IPS-18a (cell line): ENCODE measurements at regions not wholly inside any gene's neighbourhood (a gene's known extent, or its start where the extent isn't known, plus 50 kb on each side); places are given as distances from the start of the nearest gene placed in this dataset.
"Not testable (repeated sequence)": the region's sequence is repeated elsewhere in the genome, so short reads cannot be mapped to it uniquely, and the experiment has no call there.

Experiments used
- H3K27ac ChIP-seq: one replicate; pipeline ENCODE4 v1.5.1; 2013; ENCODE audit warnings: low read length
- H3K27me3 ChIP-seq: one replicate; pipeline ENCODE4 v1.6.1; 2013; ENCODE audit warnings: mild to moderate bottlenecking, low read length; ENCODE audit not compliant: control insufficient read depth, insufficient read depth
- H3K36me3 ChIP-seq: one replicate; pipeline ENCODE4 v1.6.1; 2013; ENCODE audit warnings: low read depth, low read length; ENCODE audit not compliant: control insufficient read depth
- H3K4me1 ChIP-seq: one replicate; pipeline ENCODE4 v1.6.1; 2013; ENCODE audit warnings: low read depth, low read length; ENCODE audit not compliant: control insufficient read depth
- H3K4me3 ChIP-seq: one replicate; pipeline ENCODE4 v1.5.1; 2013; ENCODE audit warnings: low read length
- H3K9ac ChIP-seq: one replicate; pipeline ENCODE4 v1.6.1; 2013; ENCODE audit warnings: mild to moderate bottlenecking, low read length, moderate library complexity
- H3K9me3 ChIP-seq: one replicate; pipeline ENCODE4 v1.6.1; 2013; ENCODE audit warnings: low read depth, low read length; ENCODE audit not compliant: control insufficient read depth

DNA sequence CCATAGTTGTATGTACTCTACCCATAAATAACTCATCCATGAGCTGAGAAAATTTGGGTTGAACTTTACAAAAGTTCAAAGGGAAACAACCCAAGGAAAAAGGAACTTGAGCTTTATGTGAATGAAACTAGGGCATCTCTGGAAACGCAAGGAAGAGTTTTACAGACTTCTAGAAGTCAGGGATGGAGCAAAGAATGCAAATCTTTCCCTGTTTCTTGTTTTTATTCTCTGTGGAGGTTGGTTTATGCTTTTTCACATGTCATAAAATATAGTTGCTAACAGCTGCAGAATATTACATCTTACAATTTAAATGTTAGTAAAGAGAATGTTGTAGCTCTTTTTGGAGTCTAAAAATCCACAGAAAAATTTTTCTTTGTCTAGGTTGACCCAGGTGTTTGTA lies 754.1 kb downstream of the PCDH7 start:
- Histone ChIP-seq H3K4me1 (no peaks in the 10 kb centered on the region), H3K27me3 (no peaks in the 10 kb centered on the region), H3K4me3 (no peak overlapping the region), H3K36me3 (no peaks in the 10 kb centered on the region), H3K9ac (no peak overlapping the region), H3K9me3 (peaks cover 3% of the 10 kb centered on the region), H3K27ac (no peak overlapping the region)

DNA sequence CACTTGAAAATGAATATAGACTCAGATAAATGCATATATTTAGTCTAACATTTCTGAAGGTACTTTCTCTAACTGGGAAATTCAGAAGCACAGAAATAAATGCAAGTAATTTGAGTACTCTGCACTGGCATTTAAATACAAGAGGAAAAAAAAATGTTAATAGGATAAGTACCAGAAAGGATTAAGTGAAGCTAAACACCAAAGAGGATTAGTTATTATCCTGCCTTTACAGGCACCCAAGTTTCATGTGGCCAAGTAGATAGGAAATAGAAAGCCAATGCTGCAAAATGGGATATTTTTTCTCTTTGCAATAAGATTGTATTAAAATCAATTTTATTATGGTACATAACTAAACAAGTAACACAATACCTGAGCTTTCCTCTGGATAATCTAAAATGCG lies 762.5 kb downstream of the PCDH7 start:
- Histone ChIP-seq H3K36me3 (no peaks in the 10 kb centered on the region), H3K27ac (no peak overlapping the region), H3K27me3 (no peaks in the 10 kb centered on the region), H3K9me3 (peaks cover 3% of the 10 kb centered on the region), H3K9ac (no peak overlapping the region), H3K4me1 (no peaks in the 10 kb centered on the region), H3K4me3 (no peak overlapping the region)

DNA sequence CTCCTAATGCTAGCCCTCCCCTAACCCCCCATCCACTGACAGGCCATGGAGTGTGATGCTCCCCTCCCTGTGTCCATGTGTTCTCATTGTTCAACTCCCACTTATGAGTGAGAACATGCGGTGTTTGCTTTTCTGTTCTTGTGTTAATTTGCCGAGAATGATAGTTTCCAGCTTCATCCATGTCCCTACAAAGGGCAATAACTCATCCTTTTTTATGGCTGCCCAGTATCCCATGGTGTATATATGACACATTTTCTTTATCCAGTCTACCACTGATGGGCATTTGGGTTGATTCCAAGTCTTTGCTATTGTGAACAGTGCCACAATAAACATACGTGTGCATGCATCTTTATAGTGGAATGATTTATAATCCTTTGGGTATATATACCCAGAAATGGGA lies 779.0 kb downstream of the PCDH7 start:
- H3K9ac ChIP-seq, H3K4me3 ChIP-seq, H3K9me3 ChIP-seq, H3K36me3 ChIP-seq, H3K27ac ChIP-seq, H3K4me1 ChIP-seq, H3K27me3 ChIP-seq: not testable (repeated sequence)

DNA sequence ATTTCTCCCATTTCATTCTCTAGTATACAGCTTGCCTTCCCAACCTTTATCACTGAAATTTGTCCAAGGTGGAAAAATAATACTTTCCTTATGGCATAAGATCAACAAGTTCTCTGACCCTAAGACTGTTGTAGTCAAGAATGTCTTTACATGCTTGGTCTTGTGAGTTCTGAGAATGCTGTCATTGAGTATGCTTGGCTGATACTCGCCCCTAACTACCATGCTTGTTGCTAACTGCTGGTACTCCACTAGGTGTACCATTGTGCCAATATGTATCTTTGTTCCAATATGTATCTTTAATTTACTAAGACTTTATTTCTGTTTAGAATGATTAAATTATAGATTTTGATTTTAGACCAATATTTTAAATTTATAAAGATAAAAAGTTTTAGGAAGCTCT lies 796.4 kb downstream of the PCDH7 start:
- Histone ChIP-seq H3K4me1 (no peaks in the 10 kb centered on the region), H3K27me3 (no peaks in the 10 kb centered on the region)

DNA sequence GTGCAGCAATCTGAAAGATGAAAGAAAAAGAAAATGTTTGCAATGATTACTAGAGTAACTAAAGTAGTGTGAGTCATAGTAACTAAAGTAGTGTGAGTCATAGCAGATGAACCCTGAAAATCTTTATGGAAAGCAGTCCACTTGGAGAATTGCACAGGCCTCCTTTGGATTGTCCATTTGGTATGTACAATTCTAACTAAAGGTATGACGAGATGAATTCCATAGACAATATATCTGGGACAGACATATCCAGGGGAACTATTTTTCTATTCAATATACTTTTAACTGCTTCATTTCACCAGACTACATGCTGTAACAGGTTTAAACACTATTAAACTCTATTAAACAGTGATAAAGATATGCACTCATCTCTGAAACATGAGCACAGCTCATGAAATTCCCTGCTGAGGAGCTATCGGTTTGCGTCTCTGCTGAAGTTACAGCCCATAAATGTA lies 798.7 kb downstream of the PCDH7 start:
- Histone ChIP-seq H3K4me3 (no peak overlapping the region), H3K9me3 (no peaks in the 10 kb centered on the region), H3K9ac (no peak overlapping the region), H3K36me3 (no peaks in the 10 kb centered on the region), H3K27me3 (no peaks in the 10 kb centered on the region), H3K4me1 (no peaks in the 10 kb centered on the region), H3K27ac (no peak overlapping the region)

More for the DNA sequence above, 796.4 kb downstream of the PCDH7 start:
- Histone ChIP-seq H3K9ac (no peak overlapping the region), H3K27ac (no peak overlapping the region), H3K9me3 (no peaks in the 10 kb centered on the region), H3K36me3 (no peaks in the 10 kb centered on the region), H3K4me3 (no peak overlapping the region)

DNA sequence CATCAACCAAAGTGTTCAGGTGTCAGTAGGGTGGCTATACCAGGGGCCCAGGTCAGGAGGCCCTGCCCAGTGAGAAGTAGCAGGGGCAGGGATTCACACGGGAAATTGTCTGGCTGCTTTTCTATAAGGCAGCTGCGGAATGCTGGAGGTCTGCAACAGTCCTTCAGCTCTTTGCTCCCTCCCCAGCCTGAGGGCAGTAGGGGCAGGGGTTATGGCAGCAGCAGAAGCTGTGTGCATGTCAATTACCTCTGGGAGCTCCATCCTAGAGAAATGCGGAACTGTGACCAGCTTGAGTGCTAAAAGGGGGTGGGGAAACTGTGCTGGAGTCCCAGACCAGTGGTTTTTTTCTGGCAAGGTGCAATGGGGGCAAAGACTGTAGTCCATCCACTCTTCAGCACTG lies 810.4 kb downstream of the PCDH7 start:
- Histone ChIP-seq H3K9me3 (no peaks in the 10 kb centered on the region), H3K27me3 (no peaks in the 10 kb centered on the region), H3K4me1 (no peaks in the 10 kb centered on the region), H3K9ac (no peak overlapping the region), H3K4me3 (no peak overlapping the region), H3K27ac (no peak overlapping the region), H3K36me3 (no peaks in the 10 kb centered on the region)

DNA sequence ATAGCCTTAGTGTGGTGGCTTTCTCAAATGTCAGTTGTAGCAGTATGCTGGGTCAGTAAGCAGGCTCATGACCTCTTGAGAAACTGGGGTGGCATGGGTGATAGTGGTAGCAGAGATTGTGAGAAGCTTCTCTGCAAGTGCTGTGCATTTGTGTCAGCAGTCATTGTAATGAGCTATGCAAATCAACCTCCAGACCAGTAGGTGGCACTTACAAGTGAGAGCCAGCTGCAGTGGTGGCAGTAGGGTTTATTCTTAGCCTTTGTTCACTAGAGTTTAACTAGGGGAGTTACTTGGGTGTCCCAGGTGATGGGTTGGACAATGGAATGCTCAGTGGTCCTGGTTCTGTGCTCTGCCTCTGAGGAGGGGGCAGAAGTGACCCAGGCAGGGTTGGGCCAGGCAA lies 818.7 kb downstream of the PCDH7 start:
- H3K27ac ChIP-seq, result no peak overlapping the region
- H3K4me3 ChIP-seq, result no peak overlapping the region
- H3K4me1 ChIP-seq, result no peaks in the 10 kb centered on the region
- no peaks in the 10 kb centered on the region for H3K36me3 ChIP-seq
- H3K27me3 ChIP-seq, result no peaks in the 10 kb centered on the region
- H3K9me3 ChIP-seq, result no peaks in the 10 kb centered on the region
- H3K9ac ChIP-seq, result no peak overlapping the region

DNA sequence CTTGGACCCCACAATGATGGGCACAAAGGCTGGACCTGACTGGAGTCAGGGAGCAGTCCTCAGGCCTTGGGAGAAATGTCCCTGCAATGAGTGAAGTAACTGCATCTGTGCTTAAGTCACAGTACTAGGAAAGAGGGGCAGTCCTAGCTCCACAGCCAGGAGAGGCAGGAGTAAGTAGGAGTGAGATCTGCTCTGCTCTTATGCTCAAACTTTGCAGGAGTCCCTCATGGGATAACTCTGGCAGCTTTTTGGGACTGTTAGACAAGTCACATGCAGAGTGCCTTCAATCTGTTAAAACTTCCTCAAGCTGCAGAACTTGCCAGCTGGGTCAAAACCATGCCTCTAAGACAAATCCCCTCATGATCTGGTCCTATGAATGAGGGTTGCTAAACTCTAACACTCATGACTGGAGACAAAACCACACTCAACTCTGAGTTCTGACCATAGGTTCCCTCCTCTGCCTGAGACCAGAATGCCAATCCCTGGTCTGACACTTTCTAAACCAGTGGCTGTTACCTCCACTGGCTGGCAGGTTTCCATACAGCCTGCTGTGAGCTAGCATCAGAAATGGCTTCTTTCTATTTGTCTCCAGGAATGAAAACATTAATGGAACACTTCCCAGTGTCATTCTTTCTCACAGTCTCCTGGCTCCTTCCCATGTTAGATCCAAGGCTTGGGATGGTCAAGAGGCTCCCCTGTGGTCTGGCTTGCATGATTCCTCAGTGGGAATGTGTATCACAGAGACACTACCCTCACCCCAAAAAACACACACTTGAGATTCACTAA lies 819.3 kb downstream of the PCDH7 start:
- H3K27ac ChIP-seq, result no peak overlapping the region
- no peaks in the 10 kb centered on the region for H3K27me3 ChIP-seq
- no peak overlapping the region for H3K4me3 ChIP-seq
- H3K9me3 ChIP-seq, result no peaks in the 10 kb centered on the region
- H3K9ac ChIP-seq, result no peak overlapping the region
- H3K36me3 ChIP-seq, result no peaks in the 10 kb centered on the region
- no peaks in the 10 kb centered on the region for H3K4me1 ChIP-seq

DNA sequence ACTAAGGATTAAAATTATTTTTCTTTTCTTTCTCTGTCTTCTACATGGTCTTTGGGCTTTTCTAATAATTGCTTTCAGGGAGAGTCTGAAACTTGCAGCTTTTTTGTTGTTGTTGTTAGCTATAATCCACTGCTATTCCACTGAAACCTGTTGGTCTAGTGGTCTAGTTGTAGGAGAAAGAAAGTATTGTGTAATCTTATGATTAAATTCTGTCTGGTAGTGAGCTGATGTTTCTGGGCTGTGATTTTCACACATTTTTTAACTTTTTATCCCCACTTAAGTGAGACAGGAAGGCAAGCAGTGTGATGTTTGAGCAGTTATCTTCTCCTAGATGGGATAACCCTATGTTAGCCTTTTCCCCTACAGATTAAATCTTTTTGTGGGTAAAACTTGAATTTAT lies 825.2 kb downstream of the PCDH7 start:
- Histone ChIP-seq H3K36me3 (no peaks in the 10 kb centered on the region), H3K27ac (no peak overlapping the region), H3K4me3 (no peak overlapping the region), H3K9me3 (no peaks in the 10 kb centered on the region), H3K9ac (no peak overlapping the region), H3K27me3 (no peaks in the 10 kb centered on the region), H3K4me1 (no peaks in the 10 kb centered on the region)

DNA sequence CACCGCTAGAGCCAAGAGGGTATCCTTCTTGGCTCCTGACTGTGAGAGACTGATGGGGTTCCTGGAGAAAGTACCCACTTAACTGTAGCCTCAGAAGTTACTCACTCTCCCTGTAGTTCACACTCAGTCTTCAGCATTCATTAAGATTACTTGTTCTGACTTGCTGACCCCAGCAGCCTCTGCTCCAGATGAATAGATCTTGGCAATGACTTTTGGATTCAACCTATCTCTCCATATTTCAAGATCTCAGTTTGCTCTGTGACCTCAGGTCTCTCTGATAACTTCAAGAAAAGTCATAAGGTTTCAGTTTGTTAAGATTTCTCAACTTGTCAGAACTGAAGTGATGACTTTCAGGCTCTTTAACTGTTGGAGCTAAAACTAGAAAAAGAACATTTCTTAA lies 825.6 kb downstream of the PCDH7 start:
- H3K27ac ChIP-seq, result no peak overlapping the region
- H3K9me3 ChIP-seq, result no peaks in the 10 kb centered on the region
- no peak overlapping the region for H3K4me3 ChIP-seq
- H3K36me3 ChIP-seq, result no peaks in the 10 kb centered on the region
- H3K4me1 ChIP-seq, result no peaks in the 10 kb centered on the region
- no peaks in the 10 kb centered on the region for H3K27me3 ChIP-seq
- no peak overlapping the region for H3K9ac ChIP-seq

DNA sequence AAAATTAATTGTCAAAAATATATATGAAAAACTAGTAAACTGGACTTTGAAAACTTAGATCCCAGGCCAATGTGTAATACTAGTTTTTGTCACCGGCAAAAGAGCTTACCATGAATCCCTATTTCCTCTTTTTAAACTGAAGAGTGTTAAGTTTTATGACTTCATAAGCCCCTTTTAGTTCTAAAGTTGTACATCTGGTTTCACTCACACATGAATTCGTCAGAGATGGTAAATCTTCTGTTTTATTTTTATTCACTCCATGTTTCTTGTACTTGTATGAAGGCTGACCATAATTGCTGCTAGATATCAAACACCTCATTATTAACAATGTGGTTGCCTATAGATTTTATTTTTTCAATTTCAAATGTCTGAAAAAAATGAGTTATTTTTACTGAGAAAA lies 827.9 kb downstream of the PCDH7 start:
- Histone ChIP-seq H3K27ac (no peak overlapping the region), H3K4me3 (no peak overlapping the region), H3K4me1 (no peaks in the 10 kb centered on the region), H3K9ac (no peak overlapping the region), H3K27me3 (no peaks in the 10 kb centered on the region), H3K9me3 (no peaks in the 10 kb centered on the region), H3K36me3 (no peaks in the 10 kb centered on the region)

DNA sequence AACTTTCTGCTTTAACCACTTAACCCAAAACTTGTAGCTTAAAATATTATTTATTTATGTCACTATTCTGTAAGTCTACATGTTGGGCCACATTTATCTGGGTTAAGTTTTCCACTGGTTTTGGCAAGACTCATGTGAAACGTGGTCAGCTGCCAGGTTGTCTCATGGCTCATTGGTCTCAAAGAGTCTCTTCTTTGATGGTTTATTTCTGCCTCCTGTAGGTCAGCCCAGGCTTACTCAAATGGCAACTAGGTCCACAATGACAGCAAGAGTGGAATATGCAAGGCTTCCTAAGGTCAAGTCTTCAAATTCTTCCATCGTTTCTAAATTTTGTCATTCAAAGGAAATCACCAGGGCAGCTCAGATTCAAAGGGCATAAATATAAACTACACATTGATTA lies 828.7 kb downstream of the PCDH7 start:
- Histone ChIP-seq H3K36me3 (no peaks in the 10 kb centered on the region), H3K9me3 (no peaks in the 10 kb centered on the region), H3K9ac (no peak overlapping the region), H3K27ac (no peak overlapping the region), H3K4me1 (no peaks in the 10 kb centered on the region), H3K27me3 (no peaks in the 10 kb centered on the region), H3K4me3 (no peak overlapping the region)
